HEK293 (cell line): ENCODE measurements at regions not wholly inside any gene's neighbourhood (a gene's known extent, or its start where the extent isn't known, plus 50 kb on each side); places are given as distances from the start of the nearest gene placed in this dataset.

Experiments used
- CTCF ChIA-PET: fragments of 350-600 bp; formaldehyde crosslinking; extraction: SDS; loops from one replicate; lab custom pipeline; 2021; ENCODE audit warnings: antibody characterized with exemption; lab: Yijun Ruan, JAX
- POLR2A ChIA-PET: fragments of 300-600 bp; formaldehyde crosslinking; extraction: SDS; loops from one replicate; lab custom pipeline; 2020; ENCODE audit warnings: antibody characterized with exemption, inconsistent platforms; lab: Yijun Ruan, JAX
- H3K27ac ChIP-seq: fragments of 200-500 bp; sonication (Bioruptor generic); 2 replicates; pipeline ENCODE4 v1.5.1; 2014; ENCODE audit warnings: low read depth, low read length, control low read depth, inconsistent platforms; ENCODE audit errors: extremely low read depth
- H3K36me3 ChIP-seq, 2 experiments: fragments of 200-500 bp in 1 of 2; sonication (Bioruptor generic) in 1 of 2; 1 replicate in 1 of 2; 2 replicates in 1 of 2; pipeline ENCODE4 v1.5.1; 2014 to 2017; ENCODE audit warnings: inconsistent platforms in 2 of 2, low read length in 2 of 2; ENCODE audit not compliant: control insufficient read depth in 2 of 2, insufficient read depth in 1 of 2
- H3K4me1 ChIP-seq: fragments of 200-500 bp; sonication (Bioruptor generic); 2 replicates; pipeline ENCODE4 v1.5.1; 2014; ENCODE audit warnings: mild to moderate bottlenecking, low read length, inconsistent platforms; ENCODE audit not compliant: control insufficient read depth, insufficient read depth
- H3K4me3 ChIP-seq: 2 replicates; pipeline ENCODE4 v1.5.1; 2011; ENCODE audit warnings: low read depth, mild to moderate bottlenecking, control low read depth, low read length, moderate library complexity
- H3K9me3 ChIP-seq: fragments of 200-500 bp; sonication (Bioruptor generic); 2 replicates; pipeline ENCODE4 v1.5.1; 2014; ENCODE audit warnings: low read depth, low read length, inconsistent platforms; ENCODE audit not compliant: control insufficient read depth, insufficient read depth
- FEZF1 ChIP-seq: fragments of 450-650 bp; formaldehyde crosslinking; IDR thresholded peaks from 2 replicates; pipeline ENCODE4 v1.5.1; 2016; ENCODE audit warnings: missing biosample characterization, missing genetic modification characterization
- GLIS1 ChIP-seq: fragments of 450-650 bp; formaldehyde crosslinking; IDR thresholded peaks from 2 replicates; pipeline ENCODE4 v1.5.1; 2016; ENCODE audit warnings: missing biosample characterization, missing genetic modification characterization
- YY2 ChIP-seq: fragments of 450-650 bp; formaldehyde crosslinking; IDR thresholded peaks from 2 replicates; pipeline ENCODE4 v1.5.1; 2016; ENCODE audit warnings: missing biosample characterization, missing genetic modification characterization
- ZBTB21 ChIP-seq: fragments of 450-650 bp; formaldehyde crosslinking; IDR thresholded peaks from 2 replicates; pipeline ENCODE4 v1.5.1; 2017; ENCODE audit warnings: missing biosample characterization, missing genetic modification characterization
- ZNF311 ChIP-seq: fragments of 450-650 bp; formaldehyde crosslinking; IDR thresholded peaks from 2 replicates; pipeline ENCODE4 v1.5.1; 2017; ENCODE audit warnings: missing biosample characterization, missing genetic modification characterization, borderline replicate concordance
- ZNF426 ChIP-seq: fragments of 450-650 bp; formaldehyde crosslinking; IDR thresholded peaks from 2 replicates; pipeline ENCODE4 v1.5.1; 2017; ENCODE audit warnings: missing biosample characterization, missing genetic modification characterization, mild to moderate bottlenecking, inconsistent platforms, moderate library complexity
- ZNF623 ChIP-seq: fragments of 450-650 bp; formaldehyde crosslinking; IDR thresholded peaks from 2 replicates; pipeline ENCODE4 v1.5.1; 2016; ENCODE audit warnings: missing biosample characterization, missing genetic modification characterization
- TF ChIP-seq, protein P1 (sequence below): fragments of 450-650 bp; formaldehyde crosslinking; conservative IDR thresholded peaks from 2 replicates; pipeline ENCODE4 v1.5.1; 2016; ENCODE audit warnings: low read depth, missing biosample characterization, missing genetic modification characterization
- TF ChIP-seq, protein P2 (sequence below): fragments of 450-650 bp; formaldehyde crosslinking; IDR thresholded peaks from 2 replicates; pipeline ENCODE4 v1.5.1; 2016; ENCODE audit warnings: missing biosample characterization, missing genetic modification characterization, borderline replicate concordance
- TF ChIP-seq, protein P3 (sequence below): fragments of 450-650 bp; formaldehyde crosslinking; IDR thresholded peaks from 2 replicates; pipeline ENCODE4 v1.5.1; 2017; ENCODE audit warnings: missing biosample characterization, mild to moderate bottlenecking, missing genetic modification characterization, moderate library complexity

DNA sequence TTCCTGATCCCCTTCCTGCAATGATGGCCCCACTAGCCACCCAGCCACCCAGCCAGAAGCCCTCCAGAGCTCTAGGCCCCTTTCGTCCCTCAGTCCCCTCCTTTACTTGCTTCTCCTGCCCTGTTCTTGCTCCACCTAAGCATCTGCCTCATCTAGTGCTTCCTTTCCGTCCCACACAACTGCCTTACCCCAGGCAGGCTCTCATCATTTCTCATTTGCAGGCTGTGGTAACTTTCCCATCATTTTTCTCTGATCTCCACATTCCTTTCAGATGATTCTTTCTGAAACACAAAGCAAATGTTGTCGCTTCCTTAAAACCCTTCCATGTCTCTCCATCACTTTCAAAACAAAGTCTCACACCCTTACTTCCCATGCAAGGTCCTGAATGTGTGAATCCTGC lies 459.8 kb downstream of the METTL4 start:
- CTCF ChIA-PET = interaction anchor here (1.0 kb wide), 1 partner anchor 526 kb away, joined by 3 read pairs; no protein-coding TSS in a partner anchor
- Histone ChIP-seq H3K4me1 (no peaks in the 10 kb centered on the region), H3K36me3 (no peaks in the 10 kb centered on the region), H3K9me3 (no peaks in the 10 kb centered on the region), H3K27ac (no peak overlapping the region), H3K4me3 (no peak overlapping the region)
- no peak for TF ChIP-seq ZBTB21
- TF ChIP-seq, protein P1, sequence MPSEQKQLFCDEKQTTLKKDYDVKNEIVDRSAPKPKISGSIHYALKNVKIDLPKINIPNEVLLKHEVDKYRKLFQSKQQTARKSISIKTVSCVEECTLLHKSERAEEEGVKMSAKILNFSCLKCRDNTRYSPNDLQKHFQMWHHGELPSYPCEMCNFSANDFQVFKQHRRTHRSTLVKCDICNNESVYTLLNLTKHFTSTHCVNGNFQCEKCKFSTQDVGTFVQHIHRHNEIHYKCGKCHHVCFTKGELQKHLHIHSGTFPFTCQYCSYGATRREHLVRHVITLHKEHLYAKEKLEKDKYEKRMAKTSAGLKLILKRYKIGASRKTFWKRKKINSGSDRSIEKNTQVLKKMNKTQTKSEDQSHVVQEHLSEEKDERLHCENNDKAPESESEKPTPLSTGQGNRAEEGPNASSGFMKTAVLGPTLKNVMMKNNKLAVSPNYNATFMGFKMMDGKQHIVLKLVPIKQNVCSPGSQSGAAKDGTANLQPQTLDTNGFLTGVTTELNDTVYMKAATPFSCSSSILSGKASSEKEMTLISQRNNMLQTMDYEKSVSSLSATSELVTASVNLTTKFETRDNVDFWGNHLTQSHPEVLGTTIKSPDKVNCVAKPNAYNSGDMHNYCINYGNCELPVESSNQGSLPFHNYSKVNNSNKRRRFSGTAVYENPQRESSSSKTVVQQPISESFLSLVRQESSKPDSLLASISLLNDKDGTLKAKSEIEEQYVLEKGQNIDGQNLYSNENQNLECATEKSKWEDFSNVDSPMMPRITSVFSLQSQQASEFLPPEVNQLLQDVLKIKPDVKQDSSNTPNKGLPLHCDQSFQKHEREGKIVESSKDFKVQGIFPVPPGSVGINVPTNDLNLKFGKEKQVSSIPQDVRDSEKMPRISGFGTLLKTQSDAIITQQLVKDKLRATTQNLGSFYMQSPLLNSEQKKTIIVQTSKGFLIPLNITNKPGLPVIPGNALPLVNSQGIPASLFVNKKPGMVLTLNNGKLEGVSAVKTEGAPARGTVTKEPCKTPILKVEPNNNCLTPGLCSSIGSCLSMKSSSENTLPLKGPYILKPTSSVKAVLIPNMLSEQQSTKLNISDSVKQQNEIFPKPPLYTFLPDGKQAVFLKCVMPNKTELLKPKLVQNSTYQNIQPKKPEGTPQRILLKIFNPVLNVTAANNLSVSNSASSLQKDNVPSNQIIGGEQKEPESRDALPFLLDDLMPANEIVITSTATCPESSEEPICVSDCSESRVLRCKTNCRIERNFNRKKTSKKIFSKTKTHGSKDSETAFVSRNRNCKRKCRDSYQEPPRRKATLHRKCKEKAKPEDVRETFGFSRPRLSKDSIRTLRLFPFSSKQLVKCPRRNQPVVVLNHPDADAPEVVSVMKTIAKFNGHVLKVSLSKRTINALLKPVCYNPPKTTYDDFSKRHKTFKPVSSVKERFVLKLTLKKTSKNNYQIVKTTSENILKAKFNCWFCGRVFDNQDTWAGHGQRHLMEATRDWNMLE (tag by site-specific recombination) = no peak
- POLR2A ChIA-PET = no interaction called here

DNA sequence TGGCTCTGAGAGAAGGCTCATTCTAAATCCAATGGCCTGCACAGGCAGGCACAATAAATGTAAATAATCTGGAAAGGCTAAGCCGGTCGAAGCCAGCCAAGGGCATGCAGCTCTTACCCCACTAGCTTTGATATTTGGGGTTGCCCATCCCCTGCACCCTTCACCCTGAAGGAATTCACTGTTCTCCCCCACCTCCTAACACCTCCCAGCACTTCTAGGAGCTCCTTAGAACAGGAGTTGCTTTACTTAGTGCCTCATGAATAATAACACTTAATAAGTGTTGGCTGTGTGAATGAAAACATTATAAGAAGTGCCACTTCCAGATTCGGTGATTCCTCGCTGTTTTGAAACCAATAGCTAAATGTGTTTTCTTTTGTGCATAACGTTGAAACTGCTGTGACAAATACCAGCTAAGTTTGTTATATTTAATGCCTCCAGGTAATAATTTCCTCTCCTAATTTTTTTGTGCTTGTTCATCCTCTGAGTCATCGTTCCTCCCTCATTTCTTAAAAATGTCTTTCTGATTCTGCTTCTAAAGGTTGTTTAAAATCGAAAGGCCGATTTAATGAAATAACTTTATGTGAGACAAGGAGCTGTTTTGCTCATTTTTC lies 458.8 kb downstream of the METTL4 start:
- no peaks in the 10 kb centered on the region for H3K9me3 ChIP-seq
- no peak overlapping the region for H3K27ac ChIP-seq
- no peaks in the 10 kb centered on the region for H3K36me3 ChIP-seq
- H3K4me3 ChIP-seq = no peak overlapping the region
- TF ChIP-seq ZNF426 (tag by site-specific recombination) = no peak
- no peak for TF ChIP-seq GLIS1 (tag by site-specific recombination)
- no peak for TF ChIP-seq ZNF623 (tag by site-specific recombination)
- TF ChIP-seq, protein P2, sequence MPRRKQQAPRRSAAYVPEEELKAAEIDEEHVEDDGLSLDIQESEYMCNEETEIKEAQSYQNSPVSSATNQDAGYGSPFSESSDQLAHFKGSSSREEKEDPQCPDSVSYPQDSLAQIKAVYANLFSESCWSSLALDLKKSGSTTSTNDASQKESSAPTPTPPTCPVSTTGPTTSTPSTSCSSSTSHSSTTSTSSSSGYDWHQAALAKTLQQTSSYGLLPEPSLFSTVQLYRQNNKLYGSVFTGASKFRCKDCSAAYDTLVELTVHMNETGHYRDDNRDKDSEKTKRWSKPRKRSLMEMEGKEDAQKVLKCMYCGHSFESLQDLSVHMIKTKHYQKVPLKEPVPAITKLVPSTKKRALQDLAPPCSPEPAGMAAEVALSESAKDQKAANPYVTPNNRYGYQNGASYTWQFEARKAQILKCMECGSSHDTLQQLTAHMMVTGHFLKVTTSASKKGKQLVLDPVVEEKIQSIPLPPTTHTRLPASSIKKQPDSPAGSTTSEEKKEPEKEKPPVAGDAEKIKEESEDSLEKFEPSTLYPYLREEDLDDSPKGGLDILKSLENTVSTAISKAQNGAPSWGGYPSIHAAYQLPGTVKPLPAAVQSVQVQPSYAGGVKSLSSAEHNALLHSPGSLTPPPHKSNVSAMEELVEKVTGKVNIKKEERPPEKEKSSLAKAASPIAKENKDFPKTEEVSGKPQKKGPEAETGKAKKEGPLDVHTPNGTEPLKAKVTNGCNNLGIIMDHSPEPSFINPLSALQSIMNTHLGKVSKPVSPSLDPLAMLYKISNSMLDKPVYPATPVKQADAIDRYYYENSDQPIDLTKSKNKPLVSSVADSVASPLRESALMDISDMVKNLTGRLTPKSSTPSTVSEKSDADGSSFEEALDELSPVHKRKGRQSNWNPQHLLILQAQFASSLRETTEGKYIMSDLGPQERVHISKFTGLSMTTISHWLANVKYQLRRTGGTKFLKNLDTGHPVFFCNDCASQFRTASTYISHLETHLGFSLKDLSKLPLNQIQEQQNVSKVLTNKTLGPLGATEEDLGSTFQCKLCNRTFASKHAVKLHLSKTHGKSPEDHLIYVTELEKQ (tag by site-specific recombination) = no peak
- no peak for TF ChIP-seq ZNF311
- CTCF ChIA-PET = interaction anchor here (0.6 kb wide), 1 partner anchor 27 kb away, joined by 3 read pairs; no protein-coding TSS in a partner anchor
- POLR2A ChIA-PET = no interaction called here
- no peaks in the 10 kb centered on the region for H3K4me1 ChIP-seq

DNA sequence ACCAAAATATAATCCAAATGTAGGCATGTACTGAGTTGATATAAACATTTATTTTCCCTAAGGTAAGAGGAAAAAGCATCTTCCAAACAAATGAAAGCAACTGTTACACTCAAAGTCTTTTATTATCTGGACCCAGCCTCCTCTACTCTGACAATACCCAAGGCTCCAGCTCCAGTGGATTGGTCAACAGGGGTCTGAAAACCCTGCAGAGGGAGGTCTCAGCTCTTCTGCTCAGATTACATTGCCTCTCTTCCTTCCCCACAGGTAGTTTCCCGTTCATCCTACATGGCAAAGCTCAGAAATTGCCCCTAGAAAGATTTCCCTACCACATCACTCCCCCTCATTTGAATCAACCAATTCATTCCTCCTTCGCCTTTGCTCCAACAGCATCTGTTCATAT lies 457.0 kb downstream of the METTL4 start:
- no peak overlapping the region for H3K4me3 ChIP-seq
- no peaks in the 10 kb centered on the region for H3K4me1 ChIP-seq
- ChIA-PET POLR2A (no interaction called here), CTCF (interaction anchor here (0.8 kb wide), 1 partner anchor 10 kb away, joined by 3 read pairs; no protein-coding TSS in a partner anchor)
- TF ChIP-seq YY2 = no peak
- TF ChIP-seq, protein P3, sequence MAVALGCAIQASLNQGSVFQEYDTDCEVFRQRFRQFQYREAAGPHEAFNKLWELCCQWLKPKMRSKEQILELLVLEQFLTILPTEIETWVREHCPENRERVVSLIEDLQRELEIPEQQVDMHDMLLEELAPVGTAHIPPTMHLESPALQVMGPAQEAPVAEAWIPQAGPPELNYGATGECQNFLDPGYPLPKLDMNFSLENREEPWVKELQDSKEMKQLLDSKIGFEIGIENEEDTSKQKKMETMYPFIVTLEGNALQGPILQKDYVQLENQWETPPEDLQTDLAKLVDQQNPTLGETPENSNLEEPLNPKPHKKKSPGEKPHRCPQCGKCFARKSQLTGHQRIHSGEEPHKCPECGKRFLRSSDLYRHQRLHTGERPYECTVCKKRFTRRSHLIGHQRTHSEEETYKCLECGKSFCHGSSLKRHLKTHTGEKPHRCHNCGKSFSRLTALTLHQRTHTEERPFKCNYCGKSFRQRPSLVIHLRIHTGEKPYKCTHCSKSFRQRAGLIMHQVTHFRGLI (tag by site-specific recombination) = no peak
- no peak for TF ChIP-seq FEZF1 (tag by site-specific recombination)
- H3K9me3 ChIP-seq = no peaks in the 10 kb centered on the region
- no peak overlapping the region for H3K27ac ChIP-seq
- H3K36me3 ChIP-seq = no peaks in the 10 kb centered on the region
